ENCODE measurements at regions not wholly inside any gene's neighbourhood (a gene's known extent, or its start where the extent isn't known, plus 50 kb on each side); places are given as distances from the start of the nearest gene placed in this dataset.

DNA sequence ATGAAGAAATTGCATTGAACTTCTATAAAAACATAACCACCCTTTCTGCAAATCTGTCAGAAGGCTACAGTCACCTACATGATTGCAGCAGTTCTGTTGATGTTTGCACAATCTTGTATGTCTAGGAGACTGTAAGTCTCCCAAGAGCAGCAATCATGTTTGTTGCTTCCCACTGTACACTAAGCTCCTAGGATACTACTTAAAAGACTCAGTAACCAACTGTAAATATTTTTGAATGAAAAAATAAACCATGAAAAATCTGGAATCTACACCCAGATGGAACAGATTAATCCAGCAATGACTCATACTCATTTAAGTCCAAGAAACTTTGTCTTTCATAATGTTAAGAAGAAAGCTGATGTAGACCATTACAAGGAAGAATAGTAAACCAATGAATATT is 168.5 kb upstream of the ATXN1 start:
- TF ChIP-seq, protein P1, sequence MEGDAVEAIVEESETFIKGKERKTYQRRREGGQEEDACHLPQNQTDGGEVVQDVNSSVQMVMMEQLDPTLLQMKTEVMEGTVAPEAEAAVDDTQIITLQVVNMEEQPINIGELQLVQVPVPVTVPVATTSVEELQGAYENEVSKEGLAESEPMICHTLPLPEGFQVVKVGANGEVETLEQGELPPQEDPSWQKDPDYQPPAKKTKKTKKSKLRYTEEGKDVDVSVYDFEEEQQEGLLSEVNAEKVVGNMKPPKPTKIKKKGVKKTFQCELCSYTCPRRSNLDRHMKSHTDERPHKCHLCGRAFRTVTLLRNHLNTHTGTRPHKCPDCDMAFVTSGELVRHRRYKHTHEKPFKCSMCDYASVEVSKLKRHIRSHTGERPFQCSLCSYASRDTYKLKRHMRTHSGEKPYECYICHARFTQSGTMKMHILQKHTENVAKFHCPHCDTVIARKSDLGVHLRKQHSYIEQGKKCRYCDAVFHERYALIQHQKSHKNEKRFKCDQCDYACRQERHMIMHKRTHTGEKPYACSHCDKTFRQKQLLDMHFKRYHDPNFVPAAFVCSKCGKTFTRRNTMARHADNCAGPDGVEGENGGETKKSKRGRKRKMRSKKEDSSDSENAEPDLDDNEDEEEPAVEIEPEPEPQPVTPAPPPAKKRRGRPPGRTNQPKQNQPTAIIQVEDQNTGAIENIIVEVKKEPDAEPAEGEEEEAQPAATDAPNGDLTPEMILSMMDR (IDR thresholded peaks at IDR 0.05 in 8 of 11, conservative IDR thresholded peaks at IDR 0.05 in 3 of 11): no peak
- TF ChIP-seq POLR2A (IDR thresholded peaks at IDR 0.05): no peak
